HUES64 (cell line): ENCODE measurements at regions not wholly inside any gene's neighbourhood (a gene's known extent, or its start where the extent isn't known, plus 50 kb on each side); places are given as distances from the start of the nearest gene placed in this dataset.

Source experiments
- H3K27ac ChIP-seq: 2 replicates; pipeline ENCODE4 v1.7.0; 2013; ENCODE audit warnings: low read depth, low read length, inconsistent platforms
- H3K27me3 ChIP-seq: 2 replicates; pipeline ENCODE4 v1.6.1; 2013; ENCODE audit warnings: mild to moderate bottlenecking, low read length; ENCODE audit not compliant: insufficient read depth
- H3K36me3 ChIP-seq: 2 replicates; pipeline ENCODE4 v1.6.1; 2013; ENCODE audit warnings: mild to moderate bottlenecking, low read length; ENCODE audit not compliant: insufficient read depth
- H3K4me1 ChIP-seq: 2 replicates; pipeline ENCODE4 v1.6.1; 2013; ENCODE audit warnings: mild to moderate bottlenecking, low read length, moderate library complexity; ENCODE audit not compliant: insufficient read depth
- H3K4me3 ChIP-seq: 2 replicates; pipeline ENCODE4 v1.5.1; 2013; ENCODE audit warnings: mild to moderate bottlenecking, low read length, moderate library complexity
- H3K9ac ChIP-seq: 2 replicates; pipeline ENCODE4 v1.6.1; 2013; ENCODE audit warnings: mild to moderate bottlenecking, low read depth, low read length
- H3K9me3 ChIP-seq: 2 replicates; pipeline ENCODE4 v1.6.1; 2013; ENCODE audit warnings: low read depth, low read length; ENCODE audit not compliant: insufficient read depth
- WGBS: fragments of 150-250, 120-280 bp; methylation state at CpG from one replicate; pipeline ENCODE4 v1.1.7; 2013; ENCODE audit warnings: missing lambda C conversion rate; 5-methylcytosine and 5-hydroxymethylcytosine counted together

DNA sequence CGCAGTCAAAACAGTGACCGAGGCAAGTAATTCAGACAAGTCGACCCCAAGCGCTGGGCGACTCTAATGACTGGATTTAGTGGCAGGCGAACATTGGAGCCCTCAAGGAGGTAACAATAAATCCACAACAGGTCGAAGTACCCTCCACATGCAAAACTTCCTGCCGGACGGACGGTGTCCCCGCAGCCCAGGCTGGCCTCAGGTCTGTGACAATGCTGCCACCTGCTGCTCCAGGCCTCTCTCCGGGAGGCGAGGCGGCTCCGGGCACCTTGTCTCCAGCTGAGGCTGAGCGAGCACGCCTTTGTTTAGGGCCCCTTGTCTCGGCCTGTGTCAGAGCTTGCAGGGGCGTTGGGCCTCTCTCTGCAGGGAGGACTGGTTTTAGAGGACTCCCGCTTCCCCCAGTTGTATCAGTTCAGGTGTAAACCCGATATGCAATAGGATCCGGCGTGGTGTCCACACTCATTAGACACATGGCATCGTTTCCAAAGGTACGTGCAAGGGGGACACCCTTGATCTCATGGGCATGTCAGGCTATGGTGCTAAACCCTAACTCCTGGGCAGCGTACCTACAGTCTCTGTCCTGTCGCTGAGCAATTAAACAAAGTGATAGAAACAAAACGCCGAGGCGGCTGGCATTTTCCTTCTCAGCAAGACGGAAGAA is 628.0 kb upstream of the ADAMTS16 start:
- 64% methylated on average over 31 of the region's 31 CpGs for WGBS
- H3K36me3 ChIP-seq = no peaks in the 10 kb centered on the region
- H3K27me3 ChIP-seq = no peaks in the 10 kb centered on the region
- no peak overlapping the region for H3K9ac ChIP-seq
- no peaks in the 10 kb centered on the region for H3K9me3 ChIP-seq
- peaks cover 22% of the 10 kb centered on the region for H3K4me1 ChIP-seq
- H3K4me3 ChIP-seq = no peak overlapping the region
- H3K27ac ChIP-seq = no peak overlapping the region

DNA sequence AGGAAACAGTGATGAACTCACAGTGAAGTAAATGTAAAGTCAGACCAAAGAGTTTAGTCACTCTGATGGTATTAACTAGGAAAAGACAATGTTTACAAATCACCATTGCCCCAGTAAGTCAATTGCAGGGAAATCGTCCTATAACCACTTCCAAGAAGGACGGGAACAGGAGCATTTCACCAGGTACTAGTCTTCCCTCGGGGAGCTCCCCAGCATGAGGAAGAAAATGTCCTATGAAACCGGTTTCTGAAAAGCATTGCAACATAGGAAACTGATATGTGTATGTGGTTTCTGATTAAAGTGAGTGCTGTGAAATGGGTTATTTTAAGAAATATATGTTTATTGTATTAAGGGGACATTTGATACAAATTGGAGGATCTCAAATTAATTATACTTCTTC is 626.7 kb upstream of the ADAMTS16 start:
- Histone ChIP-seq H3K9ac (no peak overlapping the region), H3K9me3 (no peaks in the 10 kb centered on the region), H3K27ac (no peak overlapping the region), H3K36me3 (no peaks in the 10 kb centered on the region), H3K4me3 (no peak overlapping the region), H3K27me3 (no peaks in the 10 kb centered on the region), H3K4me1 (peaks cover 22% of the 10 kb centered on the region)
- 94% methylated on average over 4 of the region's 4 CpGs for WGBS

DNA sequence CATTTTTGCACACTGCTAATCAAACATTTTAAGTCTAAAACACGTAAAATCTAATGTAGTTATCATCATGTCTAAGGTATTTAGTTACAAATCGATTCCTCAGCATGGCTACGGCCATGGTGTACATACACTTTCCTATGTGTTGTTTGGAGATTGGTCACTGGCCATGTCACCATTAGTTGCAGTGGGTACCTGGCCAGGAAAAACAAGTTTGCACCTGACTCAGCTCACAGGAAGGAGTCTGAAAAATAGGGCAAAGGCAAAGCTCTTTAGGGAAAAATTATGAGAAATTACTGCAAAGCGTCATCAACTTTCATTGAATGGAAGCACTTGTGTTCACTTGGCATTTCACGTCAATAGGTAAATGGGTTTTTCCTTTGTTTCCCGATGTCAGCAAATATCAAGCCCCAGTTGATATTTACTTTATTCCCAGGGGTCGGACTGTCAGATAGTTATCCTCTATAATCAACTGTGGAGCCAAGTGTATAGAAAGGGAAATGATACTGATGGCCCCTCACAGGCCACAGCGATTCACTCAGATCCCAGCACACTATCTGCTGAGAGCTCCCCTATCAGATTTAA is 626.0 kb upstream of the ADAMTS16 start:
- H3K9me3 ChIP-seq = no peaks in the 10 kb centered on the region
- H3K27ac ChIP-seq = no peak overlapping the region
- no peaks in the 10 kb centered on the region for H3K27me3 ChIP-seq
- 89% methylated on average over 7 of the region's 8 CpGs for WGBS
- H3K4me1 ChIP-seq = peaks cover 25% of the 10 kb centered on the region
- H3K36me3 ChIP-seq = no peaks in the 10 kb centered on the region
- no peak overlapping the region for H3K4me3 ChIP-seq
- no peak overlapping the region for H3K9ac ChIP-seq

DNA sequence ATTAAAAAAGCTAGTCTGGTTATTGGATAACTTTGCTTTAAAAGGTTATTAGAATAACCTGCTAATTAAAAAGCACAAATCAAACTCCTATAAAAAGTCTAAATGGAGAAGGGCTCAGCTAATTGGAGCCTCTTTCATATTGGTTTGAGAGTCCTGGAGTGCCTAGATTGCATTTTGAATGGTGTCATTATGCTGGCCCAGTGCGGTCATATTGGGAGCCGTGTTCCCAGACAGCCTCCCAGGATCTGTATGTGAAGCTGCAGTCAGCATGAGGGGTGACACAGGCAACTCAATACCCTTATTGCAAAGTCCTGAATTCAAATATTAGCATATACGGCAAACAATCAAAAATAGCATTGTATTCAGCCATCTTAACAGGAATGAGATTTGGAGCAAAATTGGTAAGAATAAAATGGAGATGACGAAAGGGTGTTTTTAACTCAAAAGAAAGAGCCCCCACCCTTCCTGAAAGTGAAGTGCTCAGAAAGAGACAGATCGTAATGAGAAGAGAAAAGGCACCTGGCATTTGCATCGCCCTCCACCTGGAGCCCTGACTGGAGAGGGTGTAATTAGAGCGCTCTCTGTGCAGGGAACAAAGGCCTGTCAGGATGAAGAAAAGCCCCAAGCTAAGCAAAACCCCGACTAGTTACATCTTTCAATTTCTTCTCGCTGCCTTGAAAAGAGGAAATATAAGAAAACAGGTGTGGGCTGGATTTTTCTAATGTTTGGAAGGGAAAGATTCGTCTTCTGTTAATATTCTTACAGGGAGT is 621.0 kb upstream of the ADAMTS16 start:
- no peak overlapping the region for H3K4me3 ChIP-seq
- WGBS = 81% methylated on average over 9 of the region's 10 CpGs
- H3K9me3 ChIP-seq = no peaks in the 10 kb centered on the region
- no peak overlapping the region for H3K27ac ChIP-seq
- H3K36me3 ChIP-seq = no peaks in the 10 kb centered on the region
- H3K27me3 ChIP-seq = no peaks in the 10 kb centered on the region
- no peak overlapping the region for H3K9ac ChIP-seq
- peaks cover 13% of the 10 kb centered on the region; the same call in 1 of the 2 replicates for H3K4me1 ChIP-seq

DNA sequence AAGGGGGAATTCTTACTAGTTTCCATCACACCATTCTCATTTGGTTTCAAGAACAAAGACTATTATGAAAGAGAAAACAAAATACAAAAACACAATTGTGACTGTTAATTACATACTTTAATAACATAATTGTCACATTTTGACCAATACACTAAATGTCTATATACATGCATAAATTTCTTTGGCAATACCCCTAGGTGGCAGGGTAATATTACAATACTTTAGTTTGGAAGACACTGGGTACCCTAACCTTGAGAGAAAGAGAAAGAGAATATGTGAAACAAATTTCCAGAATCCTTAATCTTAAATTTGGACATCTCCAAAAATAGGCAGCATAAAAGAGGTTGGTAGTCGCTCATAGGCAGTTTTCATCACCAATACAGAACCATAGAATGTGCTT is 619.6 kb upstream of the ADAMTS16 start:
- no peaks in the 10 kb centered on the region for H3K9me3 ChIP-seq
- H3K27ac ChIP-seq = no peak overlapping the region
- peaks cover 13% of the 10 kb centered on the region; the same call in 1 of the 2 replicates for H3K4me1 ChIP-seq
- H3K4me3 ChIP-seq = no peak overlapping the region
- H3K9ac ChIP-seq = no peak overlapping the region
- H3K36me3 ChIP-seq = no peaks in the 10 kb centered on the region
- H3K27me3 ChIP-seq = no peaks in the 10 kb centered on the region
- 100% methylated on average over 1 of the region's 1 CpG for WGBS

DNA sequence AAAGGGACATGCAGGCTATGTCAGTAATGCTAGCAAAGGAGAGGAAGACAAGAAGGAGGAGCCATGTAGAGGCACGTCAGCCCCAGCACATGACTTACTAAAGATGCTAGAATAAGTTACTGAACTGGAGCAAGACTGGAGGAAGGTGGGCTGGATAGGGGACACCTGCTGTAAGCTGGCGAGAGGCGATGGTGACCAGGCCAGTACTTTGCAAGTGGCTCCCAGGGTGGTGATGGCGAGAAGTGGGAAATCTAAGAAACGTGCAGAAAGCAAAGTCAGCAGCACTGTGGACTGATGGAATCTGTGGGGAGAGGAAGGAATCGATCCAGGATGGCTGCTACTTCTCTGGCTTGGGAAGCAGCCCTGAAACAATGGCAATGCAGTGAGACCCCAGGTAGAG is 617.1 kb upstream of the ADAMTS16 start:
- 90% methylated on average over 6 of the region's 6 CpGs for WGBS
- H3K9me3 ChIP-seq = no peaks in the 10 kb centered on the region

DNA sequence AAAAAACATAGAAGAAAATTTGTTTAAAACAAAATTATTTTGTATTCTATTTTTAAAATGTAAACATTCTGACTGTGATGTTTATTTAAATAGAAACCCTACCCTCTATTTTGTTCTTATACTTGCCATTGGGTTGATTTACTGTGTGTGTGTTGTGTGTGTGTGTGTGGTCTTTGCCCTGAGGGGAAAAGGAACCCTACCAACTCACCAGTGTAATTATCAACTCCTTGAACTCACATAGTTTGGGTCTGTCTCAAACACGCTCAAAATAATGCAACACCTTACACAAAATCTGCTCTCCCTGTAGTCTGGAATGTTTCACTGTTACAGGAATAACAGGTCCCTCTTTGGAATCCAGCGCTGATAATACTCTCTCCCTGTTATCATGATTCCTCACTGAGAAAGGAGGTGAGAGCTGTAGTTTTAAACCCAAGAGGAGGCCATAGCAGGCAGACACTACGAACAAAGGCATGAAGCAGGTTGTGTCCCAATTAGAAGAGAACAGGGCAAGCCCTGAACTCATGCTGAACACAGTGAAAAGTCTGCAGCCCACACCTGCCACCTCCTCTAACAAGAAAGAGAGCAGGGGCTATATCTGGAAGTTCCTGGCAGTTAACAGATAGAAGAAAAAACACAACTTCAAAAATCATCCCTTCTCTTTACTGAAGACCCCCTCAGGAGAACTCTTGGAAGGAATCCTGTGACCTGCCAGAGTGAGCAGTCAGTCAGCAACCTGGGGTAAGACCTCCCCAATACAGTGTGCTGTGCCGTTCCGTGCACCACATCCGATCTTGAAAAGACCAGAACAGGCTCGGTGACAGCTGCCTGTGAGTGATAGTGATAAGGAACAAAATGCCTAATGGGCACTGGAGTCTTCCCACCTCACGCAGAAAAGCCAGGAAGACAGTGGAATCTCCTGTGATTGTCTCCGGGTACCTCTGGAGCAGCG is 608.1 kb upstream of the ADAMTS16 start:
- no peaks in the 10 kb centered on the region for H3K4me1 ChIP-seq
- H3K4me3 ChIP-seq = no peak overlapping the region
- H3K9ac ChIP-seq = no peak overlapping the region
- no peaks in the 10 kb centered on the region for H3K36me3 ChIP-seq
- 82% methylated on average over 10 of the region's 10 CpGs for WGBS
- no peaks in the 10 kb centered on the region for H3K9me3 ChIP-seq
- no peaks in the 10 kb centered on the region for H3K27me3 ChIP-seq
- H3K27ac ChIP-seq = no peak overlapping the region

More for the DNA sequence above, 617.1 kb upstream of the ADAMTS16 start:
- H3K4me3 ChIP-seq = no peak overlapping the region
- H3K9ac ChIP-seq = no peak overlapping the region
- no peaks in the 10 kb centered on the region for H3K36me3 ChIP-seq
- H3K27ac ChIP-seq = no peak overlapping the region
- no peaks in the 10 kb centered on the region for H3K27me3 ChIP-seq
- peaks cover 13% of the 10 kb centered on the region; the same call in 1 of the 2 replicates for H3K4me1 ChIP-seq

DNA sequence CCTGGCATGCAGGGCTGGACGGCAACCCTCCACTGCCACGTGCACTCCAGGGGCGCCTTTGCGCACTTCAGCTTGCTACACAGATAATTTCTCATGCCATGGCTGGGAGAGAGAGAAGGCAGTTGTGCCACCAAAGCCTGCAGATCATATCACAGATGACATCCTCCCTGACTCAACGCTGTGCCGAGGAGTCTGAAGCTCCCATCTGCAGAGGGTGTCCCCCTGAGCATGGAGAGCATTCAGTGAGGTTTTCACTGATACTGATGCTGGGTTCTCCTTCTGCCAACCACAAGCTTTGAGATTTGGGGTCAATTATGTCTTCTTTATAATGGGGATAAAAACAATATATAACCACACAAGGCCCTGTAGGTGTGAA is 607.4 kb upstream of the ADAMTS16 start:
- Histone ChIP-seq H3K9ac (no peak overlapping the region), H3K36me3 (no peaks in the 10 kb centered on the region), H3K27ac (no peak overlapping the region), H3K4me3 (no peak overlapping the region), H3K9me3 (no peaks in the 10 kb centered on the region), H3K4me1 (no peaks in the 10 kb centered on the region), H3K27me3 (no peaks in the 10 kb centered on the region)
- 94% methylated on average over 6 of the region's 6 CpGs for WGBS

DNA sequence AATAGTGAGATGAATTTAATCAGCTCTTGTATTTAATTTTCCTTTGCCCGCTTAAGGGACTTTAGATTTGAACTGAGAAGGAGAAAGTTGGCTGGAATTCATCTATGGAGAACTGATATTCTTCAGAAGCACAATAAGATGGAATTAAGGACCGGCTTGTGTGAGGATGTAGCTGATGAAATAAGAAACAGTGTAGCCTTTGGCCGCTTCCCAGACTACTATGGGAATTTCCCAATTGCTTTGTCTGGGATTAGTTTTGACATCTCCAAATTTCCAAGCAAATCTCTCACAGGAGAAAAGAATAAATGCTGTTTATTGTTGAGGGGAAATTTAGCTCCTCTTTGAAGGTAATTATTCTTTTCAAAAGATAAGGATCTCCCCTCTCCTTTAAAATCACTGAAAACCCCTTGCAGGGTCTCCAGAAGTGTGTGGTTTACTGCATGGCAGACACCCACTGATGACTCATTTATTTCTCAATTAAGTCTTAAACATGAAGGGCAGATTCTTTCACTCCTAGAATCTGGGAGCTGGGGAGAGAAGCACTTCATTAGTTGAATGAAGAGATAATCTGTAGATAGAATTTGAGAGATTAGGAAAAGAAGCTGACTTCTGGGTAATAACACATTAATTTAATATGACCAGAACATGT is 606.5 kb upstream of the ADAMTS16 start:
- 85% methylated on average over 3 of the region's 3 CpGs for WGBS
- Histone ChIP-seq H3K27ac (no peak overlapping the region), H3K27me3 (no peaks in the 10 kb centered on the region), H3K36me3 (no peaks in the 10 kb centered on the region), H3K9me3 (no peaks in the 10 kb centered on the region), H3K4me3 (no peak overlapping the region), H3K4me1 (no peaks in the 10 kb centered on the region), H3K9ac (no peak overlapping the region)

DNA sequence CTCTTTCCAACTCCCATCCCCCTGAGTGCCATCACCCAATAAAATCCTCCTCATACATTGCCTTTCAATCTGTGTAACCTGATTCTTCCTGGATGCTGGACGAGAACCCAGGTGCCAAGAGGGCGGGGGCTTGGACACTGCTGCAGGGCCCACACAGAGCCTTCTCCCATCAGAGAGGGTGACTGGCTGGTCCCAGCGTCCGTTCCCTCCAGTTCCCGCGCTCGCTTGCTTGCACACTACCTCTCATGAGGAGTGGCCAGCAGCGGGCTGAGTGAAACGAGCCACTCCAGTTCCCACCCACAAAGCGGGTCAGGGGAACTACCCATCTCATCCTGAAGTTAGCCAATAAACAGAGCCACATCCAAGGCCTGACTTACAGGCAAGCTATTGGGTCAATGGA is 602.6 kb upstream of the ADAMTS16 start:
- no peaks in the 10 kb centered on the region for H3K36me3 ChIP-seq
- WGBS = 91% methylated on average over 10 of the region's 10 CpGs
- H3K27ac ChIP-seq = no peak overlapping the region
- H3K4me3 ChIP-seq = no peak overlapping the region
- H3K9me3 ChIP-seq = no peaks in the 10 kb centered on the region
- no peak overlapping the region for H3K9ac ChIP-seq
- H3K27me3 ChIP-seq = no peaks in the 10 kb centered on the region
- no peaks in the 10 kb centered on the region for H3K4me1 ChIP-seq
